ENCODE measurements at regions not wholly inside any gene's neighbourhood (a gene's known extent, or its start where the extent isn't known, plus 50 kb on each side); places are given as distances from the start of the nearest gene placed in this dataset.

GRCh38 chr1:191366686-191367085, 791.6 kb upstream of the RGS18 start:
- Mint-ChIP-seq H3K4me3 (no peak overlapping the region), H3K27ac (no peak overlapping the region), H3K36me3 (no peaks in the 10 kb centered on the region), H3K9me3 (peaks cover 15 to 40% of the 10 kb centered on the region in 2 donors), H3K4me1 (no peaks in the 10 kb centered on the region), H3K27me3 (ENCODE audit: low read depth in 2 of 2) (no peaks in the 10 kb centered on the region)
- intact Hi-C loops (cut with micrococcal nuclease), result no loop called here
- no peak for ATAC-seq
- Histone ChIP-seq H3K27ac (ENCODE audit: low read length) (no peak overlapping the region), H3K27me3 (ENCODE audit: control insufficient read depth, insufficient read depth, low read length) (no peaks in the 10 kb centered on the region), H3K9me3 (ENCODE audit: control insufficient read depth, insufficient read depth, low read length) (peaks cover 3% of the 10 kb centered on the region), H3K4me3 (ENCODE audit: low read length) (no peak overlapping the region), H3K36me3 (ENCODE audit: control insufficient read depth, insufficient read depth, low read length) (no peaks in the 10 kb centered on the region), H3K4me1 (ENCODE audit: control insufficient read depth, insufficient read depth, low read length) (no peaks in the 10 kb centered on the region)
- no CpG with 5 or more reads among the region's 1 CpG for WGBS (ENCODE audit: insufficient coverage)
- no peak for DNase-seq
- no peak for TF ChIP-seq CTCF (IDR thresholded peaks at IDR 0.05)

DNA sequence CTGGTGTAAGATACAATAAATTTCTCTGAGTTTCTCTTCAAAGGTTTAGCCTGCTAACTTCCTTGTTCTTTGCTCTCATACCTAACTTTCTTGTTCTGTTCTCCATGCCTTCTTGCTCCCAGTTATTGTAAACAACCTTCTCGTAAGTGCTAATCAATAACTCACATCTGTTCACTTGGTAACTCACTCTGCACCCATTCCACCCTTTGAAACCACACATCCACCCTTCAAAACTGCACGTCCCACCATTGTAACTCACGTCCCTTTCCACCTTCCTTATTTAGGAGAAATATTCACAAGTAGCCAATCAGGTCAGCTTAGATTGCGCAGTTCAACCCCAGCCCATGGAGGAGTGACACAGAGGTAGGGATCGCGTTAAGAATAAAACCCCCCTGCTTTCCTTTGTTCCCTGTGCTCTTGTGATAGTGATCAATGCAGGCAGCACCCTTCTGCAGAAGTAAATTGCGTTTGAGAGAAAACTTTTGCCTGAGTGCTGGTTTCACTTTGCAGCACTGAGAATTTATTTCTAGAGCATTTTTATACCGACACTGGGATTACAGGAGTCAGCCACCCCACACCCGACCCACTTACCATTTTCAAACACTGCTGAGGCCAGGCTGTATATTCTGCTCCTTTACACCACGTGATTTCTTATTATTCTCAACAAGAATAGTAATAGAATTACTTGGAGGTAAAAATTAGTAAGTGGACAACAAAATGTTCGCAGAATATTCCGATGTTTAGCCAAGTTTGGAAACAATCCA, 789.2 kb upstream of the RGS18 start:
- H3K36me3 Mint-ChIP-seq, result no peaks in the 10 kb centered on the region
- Histone ChIP-seq H3K9me3 (ENCODE audit: control insufficient read depth, insufficient read depth, low read length) (peaks cover 3% of the 10 kb centered on the region), H3K4me3 (ENCODE audit: low read length) (no peak overlapping the region), H3K27ac (ENCODE audit: low read length) (no peak overlapping the region), H3K4me1 (ENCODE audit: control insufficient read depth, insufficient read depth, low read length) (no peaks in the 10 kb centered on the region), H3K36me3 (ENCODE audit: control insufficient read depth, insufficient read depth, low read length) (no peaks in the 10 kb centered on the region), H3K27me3 (ENCODE audit: control insufficient read depth, insufficient read depth, low read length) (no peaks in the 10 kb centered on the region)
- DNase-seq (no peak), ATAC-seq (no peak)
- WGBS (ENCODE audit: insufficient coverage), result 83% methylated on average over 11 of the region's 12 CpGs
- no peaks in the 10 kb centered on the region for H3K27me3 Mint-ChIP-seq (ENCODE audit: low read depth in 2 of 2)
- peaks cover 11 to 29% of the 10 kb centered on the region in 2 donors for H3K9me3 Mint-ChIP-seq
- intact Hi-C loops (cut with micrococcal nuclease), result no loop called here
- no peak overlapping the region for H3K27ac Mint-ChIP-seq
- no peak overlapping the region for H3K4me3 Mint-ChIP-seq
- no peak for TF ChIP-seq CTCF (IDR thresholded peaks at IDR 0.05)
- H3K4me1 Mint-ChIP-seq, result no peaks in the 10 kb centered on the region

- H3K4me3 ChIP-seq (ENCODE audit: low read length), result no peak overlapping the region
- no peak overlapping the region for H3K27ac Mint-ChIP-seq
- WGBS (ENCODE audit: insufficient coverage), result 93% methylated on average over 3 of the region's 3 CpGs
- H3K9me3 ChIP-seq (ENCODE audit: control insufficient read depth, insufficient read depth, low read length), result peaks cover 3% of the 10 kb centered on the region
- peaks cover 15 to 28% of the 10 kb centered on the region in 2 donors for H3K9me3 Mint-ChIP-seq
- no peaks in the 10 kb centered on the region for H3K27me3 ChIP-seq (ENCODE audit: control insufficient read depth, insufficient read depth, low read length)
- H3K27me3 Mint-ChIP-seq (ENCODE audit: low read depth in 2 of 2), result no peaks in the 10 kb centered on the region
- H3K4me3 Mint-ChIP-seq, result no peak overlapping the region
- H3K4me1 Mint-ChIP-seq, result no peaks in the 10 kb centered on the region
- H3K4me1 ChIP-seq (ENCODE audit: control insufficient read depth, insufficient read depth, low read length), result no peaks in the 10 kb centered on the region
- H3K36me3 Mint-ChIP-seq, result no peaks in the 10 kb centered on the region
- H3K27ac ChIP-seq (ENCODE audit: low read length), result no peak overlapping the region
- no peaks in the 10 kb centered on the region for H3K36me3 ChIP-seq (ENCODE audit: control insufficient read depth, insufficient read depth, low read length)
- no peak for TF ChIP-seq CTCF (IDR thresholded peaks at IDR 0.05)
- intact Hi-C loops (cut with micrococcal nuclease), result no loop called here
- ATAC-seq (no peak), DNase-seq (no peak)
Observed at GRCh38 chr1:191371626-191372025, 786.6 kb upstream of the RGS18 start.

DNA sequence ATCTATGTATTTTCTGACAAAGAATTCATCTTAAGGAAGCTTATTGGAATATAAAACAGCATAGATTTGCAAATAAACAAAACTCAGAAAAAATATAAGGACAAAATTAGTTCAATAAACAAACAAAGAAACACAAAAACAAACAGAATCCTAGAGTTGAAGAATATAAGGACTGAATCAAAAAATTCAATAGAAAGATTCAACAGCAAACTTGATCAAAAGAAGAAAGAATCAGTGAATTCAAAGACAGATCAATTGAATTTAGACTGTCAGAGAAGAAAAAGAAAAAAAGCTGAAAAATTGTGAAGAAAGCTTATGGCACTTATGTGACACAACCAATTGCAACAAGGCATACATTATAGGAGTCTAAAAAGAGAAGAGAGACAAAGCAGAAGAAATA, 770.0 kb upstream of the RGS18 start:
- Histone ChIP-seq H3K4me1 (ENCODE audit: control insufficient read depth, insufficient read depth, low read length) (no peaks in the 10 kb centered on the region), H3K4me3 (ENCODE audit: low read length) (no peak overlapping the region), H3K9me3 (ENCODE audit: control insufficient read depth, insufficient read depth, low read length) (peaks cover 8% of the 10 kb centered on the region), H3K36me3 (ENCODE audit: control insufficient read depth, insufficient read depth, low read length) (no peaks in the 10 kb centered on the region), H3K27me3 (ENCODE audit: control insufficient read depth, insufficient read depth, low read length) (no peaks in the 10 kb centered on the region), H3K27ac (ENCODE audit: low read length) (no peak overlapping the region)
- Mint-ChIP-seq H3K36me3 (peaks cover 9% of the 10 kb centered on the region), H3K4me3 (no peak overlapping the region), H3K27me3 (ENCODE audit: low read depth in 2 of 2) (no peaks in the 10 kb centered on the region), H3K27ac (no peak overlapping the region), H3K9me3 (peaks cover 9 to 28% of the 10 kb centered on the region in 2 donors), H3K4me1 (no peaks in the 10 kb centered on the region)
- intact Hi-C loops (cut with micrococcal nuclease), result no loop called here
- no peak for ATAC-seq
- DNase-seq, result no peak
- TF ChIP-seq CTCF (IDR thresholded peaks at IDR 0.05), result no peak

All from natural killer cell (primary cell).